Heart left ventricle (tissue), 16 donors: ENCODE measurements at regions not wholly inside any gene's neighbourhood (a gene's known extent, or its start where the extent isn't known, plus 50 kb on each side); places are given as distances from the start of the nearest gene placed in this dataset.

Experiments
- ATAC-seq, 4 donors: fragments of 200-7000 bp; cut with Tn5 transposase; one replicate each; pipeline ENCODE4 v1.9.1; 2020 to 2022; ENCODE audit warnings: moderate library complexity in 4 of 4, mild to moderate bottlenecking in 3 of 4, moderate number of reproducible peaks in 1 of 4
- DNase-seq, 5 donors: peaks; one replicate each; pipeline ENCODE4 v3.0.0-alpha.2; 2020
- H3K27ac ChIP-seq, 12 donors: fragments of 200-600 bp; sonication (generic) in 4 of 12; one replicate each; pipeline versions ENCODE4 v1.5.0 to v1.8.0; 2016 to 2022; ENCODE audit warnings: mild to moderate bottlenecking in 2 of 12
- H3K27me3 ChIP-seq, 9 donors: fragments of 200-600 bp; sonication (generic) in 2 of 9; one replicate each; pipeline versions ENCODE4 v1.5.1 to v1.8.0; 2016 to 2022; ENCODE audit warnings: mild to moderate bottlenecking in 3 of 9
- H3K36me3 ChIP-seq, 9 donors: fragments of 200-600 bp; sonication (generic) in 2 of 9; one replicate each; pipeline versions ENCODE4 v1.5.0 to v1.8.0; 2018 to 2022; ENCODE audit warnings: mild to moderate bottlenecking in 2 of 9
- H3K4me1 ChIP-seq, 12 donors: fragments of 200-600 bp; sonication (generic) in 4 of 12; one replicate each; pipeline versions ENCODE4 v1.5.0 to v1.8.0; 2016 to 2022; ENCODE audit warnings: mild to moderate bottlenecking in 3 of 12
- H3K4me3 ChIP-seq, 12 donors: fragments of 200-600 bp; sonication (generic) in 4 of 12; one replicate each; pipeline versions ENCODE4 v1.5.0 to v1.8.0; 2017 to 2022; ENCODE audit warnings: mild to moderate bottlenecking in 9 of 12, moderate library complexity in 4 of 12
- H3K9me3 ChIP-seq, 12 donors: fragments of 200-600 bp; sonication (generic) in 4 of 12; one replicate each; pipeline versions ENCODE4 v1.5.0 to v1.8.0; 2016 to 2022; ENCODE audit warnings: mild to moderate bottlenecking in 1 of 12
- CTCF ChIP-seq, 12 donors: fragments of 200-600 bp; sonication (generic) in 4 of 12; IDR thresholded peaks; one replicate each; pipeline versions ENCODE4 v1.5.0 to v1.8.0; 2018 to 2022; ENCODE audit warnings: antibody characterized with exemption in 12 of 12, mild to moderate bottlenecking in 5 of 12
- POLR2A ChIP-seq, 2 donors: fragments of 450-650 bp; IDR thresholded peaks; one replicate each; pipeline ENCODE4 v1.6.1; 2017; ENCODE audit warnings: antibody characterized with exemption in 2 of 2, mild to moderate bottlenecking in 2 of 2, moderate library complexity in 2 of 2
- WGBS, 4 donors: extraction: QIAGEN DNeasy Blood & Tissue Kit in 2 of 4; methylation state at CpG; one replicate each; pipeline versions ENCODE4 v1.1.5 to v1.1.7; 2013 to 2018; 5-methylcytosine and 5-hydroxymethylcytosine counted together
- intact Hi-C, 10 donors: fragments of 100-400 bp; cut with DNase I; formaldehyde crosslinking; loops; one replicate each; pipeline versions ENCODE4 v1.11.1 to v1.14.2; 2022
- donor health status: ischemic (EF 13 %, LVEDD 7.1; RV severe dilation, severe dysfunction).
- donor health status: healthy with polysubstance abuse.
- donor health status: DM: no; HTN: yes; CAD: no.
- donor health status: DM: no; HTN: no; CAD: no.
- donor health status: ischemic (EF 25% LVEDD 6.9; RV normal size, moderate dysfunction).
- donor health status: ischemic (EF 25% LVEDD 5.7; RV mildly dilated, moderate dysfunction).
- donor health status: healthy.
- donor health status: DM: yes; HTN: yes; CAD: no.
- donor health status: ischemic (EF 35%, LVEDD 5.7; RV mildly dilated, moderate dysfunction).
- donor health status: nonischemic (EF 11% LVEDD 7.7; RV severe dilation, severe dysfunction).
- donor health status: DM: yes; HTN: yes; CAD: no.
- donor health status: PGD.
- donor health status: ischemic (EF 29% LVEDD 5.4; RV normal size, mild dysfunction).
- donor health status: nonischemic (EF 23%, LVEDD 6.1; RV moderate dilation, normal function).

DNA sequence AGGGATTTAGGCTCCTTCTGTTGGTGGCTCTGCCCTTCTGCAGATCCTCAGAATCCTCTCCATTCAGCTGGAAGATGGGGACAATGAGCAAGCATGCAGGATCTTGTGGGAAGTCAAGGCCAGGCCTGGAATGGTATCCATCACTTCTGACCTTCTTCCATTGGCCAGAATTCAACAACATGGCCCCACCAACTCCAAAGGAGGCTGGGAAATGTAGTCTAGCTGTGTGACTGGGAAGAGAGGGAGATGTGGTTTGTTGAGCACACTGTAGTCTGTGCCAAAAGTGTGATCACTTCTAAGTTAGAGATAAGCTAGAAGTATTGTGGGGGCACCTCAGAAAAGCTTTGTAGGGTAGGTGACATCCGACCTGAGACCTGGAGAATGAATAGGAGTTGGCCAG is 60.4 kb upstream of the WNT4 start:
- ATAC-seq (no peak), DNase-seq (no peak)
- TF ChIP-seq CTCF (IDR thresholded peaks at IDR 0.05) (no peak), POLR2A (IDR thresholded peaks at IDR 0.05) (no peak)
- H3K4me3 ChIP-seq, result no peak overlapping the region
- intact Hi-C loops, result no loop called here
- H3K4me1 ChIP-seq, result no peaks in the 10 kb centered on the region
- H3K27me3 ChIP-seq, result peaks cover 2 to 54% (median 15%) of the 10 kb centered on the region in 9 donors
- H3K27ac ChIP-seq, result no peak overlapping the region
- WGBS, 4 donors, result 73 to 83% (median 77%) methylated on average over 1 of the region's 1 CpG
- H3K9me3 ChIP-seq, result no peaks in the 10 kb centered on the region
- no peaks in the 10 kb centered on the region for H3K36me3 ChIP-seq

- no peak for ATAC-seq
- no peak for DNase-seq
- H3K36me3 ChIP-seq, result no peaks in the 10 kb centered on the region
- H3K4me1 ChIP-seq, result no peaks in the 10 kb centered on the region
- WGBS, 4 donors, result 83 to 94% (median 85%) methylated on average over 8 to 11 of the region's 11 CpGs
- intact Hi-C loops, result no loop called here
- TF ChIP-seq CTCF (IDR thresholded peaks at IDR 0.05) (no peak), POLR2A (IDR thresholded peaks at IDR 0.05) (no peak)
- H3K27me3 ChIP-seq, result peaks cover 6 to 59% (median 24%) of the 10 kb centered on the region in 9 donors
- no peak overlapping the region for H3K27ac ChIP-seq
- H3K9me3 ChIP-seq, result no peaks in the 10 kb centered on the region
- no peak overlapping the region for H3K4me3 ChIP-seq
Observed at GRCh38 chr1:22204057-22204840, 61.4 kb upstream of the WNT4 start.

DNA sequence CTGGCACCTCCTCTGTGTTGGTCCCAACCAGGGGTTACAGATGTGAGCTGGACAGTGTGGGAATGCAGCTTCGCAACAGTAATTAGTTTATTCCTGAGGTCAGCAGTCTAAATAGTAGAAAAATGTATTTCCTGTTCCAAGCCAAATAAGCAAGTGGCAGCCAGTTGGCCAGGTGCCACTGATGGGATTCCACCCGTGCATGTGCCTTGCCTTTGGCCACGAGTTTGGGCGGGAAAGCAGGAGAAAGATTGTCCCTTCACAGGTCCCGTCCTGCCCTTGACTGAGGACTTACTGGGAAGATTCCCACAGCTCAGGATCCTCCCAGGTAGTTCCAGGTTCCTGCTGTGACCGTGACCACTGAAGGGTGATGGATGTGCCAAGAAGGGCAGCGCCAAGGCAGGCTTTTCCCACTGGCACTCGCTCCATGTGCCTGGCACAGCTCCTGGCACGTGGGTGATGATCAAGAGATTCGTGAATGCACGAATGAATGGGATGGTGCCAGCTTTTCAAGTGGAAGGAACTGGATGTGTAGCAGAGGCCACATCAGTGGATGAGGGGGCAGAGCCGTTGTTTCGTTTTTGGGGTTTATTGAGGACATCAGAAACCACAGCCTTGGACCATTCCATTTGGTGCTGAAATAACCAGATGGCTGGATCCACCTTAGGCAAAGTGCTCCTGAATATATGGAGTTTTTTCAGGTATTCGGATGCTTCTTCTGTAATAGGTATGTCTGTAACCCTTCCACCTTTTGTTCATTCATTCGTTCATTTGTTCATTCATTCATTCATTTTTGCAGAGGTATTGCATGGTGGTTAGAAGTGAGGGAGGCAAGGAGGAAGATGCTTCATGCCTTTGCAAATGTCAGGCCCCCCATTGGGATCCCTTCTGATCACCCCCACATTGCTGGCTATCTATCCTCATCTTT is 62.4 kb upstream of the WNT4 start:
- 54 to 65% (median 60%) methylated on average over 13 to 15 of the region's 15 CpGs for WGBS, 4 donors
- Histone ChIP-seq H3K36me3 (no peaks in the 10 kb centered on the region), H3K27me3 (peaks cover 9 to 69% (median 29%) of the 10 kb centered on the region in 9 donors), H3K9me3 (no peaks in the 10 kb centered on the region), H3K4me3 (no peak overlapping the region), H3K4me1 (no peaks in the 10 kb centered on the region), H3K27ac (no peak overlapping the region)
- DNase-seq, result no peak
- TF ChIP-seq CTCF (IDR thresholded peaks at IDR 0.05) (no peak), POLR2A (IDR thresholded peaks at IDR 0.05) (no peak)
- ATAC-seq, result no peak
- intact Hi-C loops, result no loop called here

- no peaks in the 10 kb centered on the region for H3K4me1 ChIP-seq
- intact Hi-C loops, result no loop called here
- no peak overlapping the region for H3K4me3 ChIP-seq
- TF ChIP-seq CTCF (IDR thresholded peaks at IDR 0.05), result no peak
- no peak for TF ChIP-seq POLR2A (IDR thresholded peaks at IDR 0.05)
- no peak overlapping the region for H3K27ac ChIP-seq
- DNase-seq, result no peak
- no peaks in the 10 kb centered on the region for H3K9me3 ChIP-seq
- no peaks in the 10 kb centered on the region for H3K36me3 ChIP-seq
- peaks cover 17 to 83% (median 38%) of the 10 kb centered on the region in 9 donors for H3K27me3 ChIP-seq
- 81 to 93% (median 87%) methylated on average over 6 of the region's 6 CpGs for WGBS, 4 donors
- no peak for ATAC-seq
Observed at GRCh38 chr1:22206551-22207125, 63.7 kb upstream of the WNT4 start.
